Cardiac muscle cell (in vitro differentiated cells and primary cell): ENCODE measurements at regions not wholly inside any gene's neighbourhood (a gene's known extent, or its start where the extent isn't known, plus 50 kb on each side); places are given as distances from the start of the nearest gene placed in this dataset.

Experiments
- DNase-seq, 2 donors: peaks; one replicate each; pipeline versions ENCODE4 v3.0.0 to v3.0.0-alpha.2; 2010 to 2017; ENCODE audit warnings: low read depth in 1 of 2, low spot score in 1 of 2
- H3K27ac ChIP-seq: fragments of 200-600 bp; sonication (generic); 2 replicates; pipeline ENCODE4 v1.5.1; 2016
- H3K27me3 ChIP-seq: fragments of 200-600 bp; sonication (generic); 2 replicates; pipeline ENCODE4 v1.6.0; 2016; ENCODE audit warnings: control low read depth
- H3K36me3 ChIP-seq: fragments of 200-600 bp; sonication (generic); 2 replicates; pipeline ENCODE4 v1.5.1; 2016; ENCODE audit warnings: control low read depth
- H3K4me1 ChIP-seq: fragments of 200-600 bp; sonication (generic); 2 replicates; pipeline ENCODE4 v1.8.1; 2017; ENCODE audit warnings: low read depth, mild to moderate bottlenecking, mixed run types
- H3K4me3 ChIP-seq: fragments of 200-600 bp; sonication (generic); 2 replicates; pipeline ENCODE4 v1.5.1; 2016; ENCODE audit warnings: mild to moderate bottlenecking
- H3K9me3 ChIP-seq: fragments of 200-600 bp; sonication (generic); 2 replicates; pipeline ENCODE4 v1.5.1; 2017; ENCODE audit warnings: low read depth, mild to moderate bottlenecking, control low read depth
- CTCF ChIP-seq: IDR thresholded peaks from 2 replicates; pipeline ENCODE4 v1.5.1; 2012; ENCODE audit warnings: low read depth, mild to moderate bottlenecking, low read length

GRCh38 chr6:19087897-19088296 lies 700.7 kb downstream of the RNF144B start:
- no peak overlapping the region for H3K4me3 ChIP-seq
- no peak for TF ChIP-seq CTCF
- no peaks in the 10 kb centered on the region for H3K36me3 ChIP-seq
- H3K4me1 ChIP-seq, result no peaks in the 10 kb centered on the region
- H3K27me3 ChIP-seq, result no peaks in the 10 kb centered on the region
- DNase-seq, result no peak
- no peaks in the 10 kb centered on the region for H3K9me3 ChIP-seq
- no peak overlapping the region for H3K27ac ChIP-seq

- Histone ChIP-seq H3K27ac (no peak overlapping the region), H3K4me1 (peaks cover under 1% of the 10 kb centered on the region), H3K36me3 (no peaks in the 10 kb centered on the region), H3K4me3 (no peak overlapping the region), H3K27me3 (no peaks in the 10 kb centered on the region), H3K9me3 (peaks cover 3% of the 10 kb centered on the region)
- no peak for DNase-seq
- no peak for TF ChIP-seq CTCF
These were observed 713.6 kb downstream of the RNF144B start for GRCh38 chr6:19100752-19101151.

GRCh38 chr6:19102936-19103335 lies 715.8 kb downstream of the RNF144B start:
- Histone ChIP-seq H3K4me3 (no peak overlapping the region), H3K27ac (no peak overlapping the region), H3K4me1 (no peaks in the 10 kb centered on the region), H3K36me3 (no peaks in the 10 kb centered on the region), H3K27me3 (no peaks in the 10 kb centered on the region), H3K9me3 (peaks cover 3% of the 10 kb centered on the region)
- no peak for DNase-seq
- TF ChIP-seq CTCF, result no peak

GRCh38 chr6:19107468-19107867 lies 720.3 kb downstream of the RNF144B start:
- no peak for TF ChIP-seq CTCF
- no peaks in the 10 kb centered on the region for H3K9me3 ChIP-seq
- H3K4me1 ChIP-seq, result no peaks in the 10 kb centered on the region
- H3K4me3 ChIP-seq, result no peak overlapping the region
- no peaks in the 10 kb centered on the region for H3K27me3 ChIP-seq
- no peak for DNase-seq
- no peaks in the 10 kb centered on the region for H3K36me3 ChIP-seq
- H3K27ac ChIP-seq, result no peak overlapping the region

- Histone ChIP-seq H3K4me3 (no peak overlapping the region), H3K36me3 (no peaks in the 10 kb centered on the region), H3K9me3 (no peaks in the 10 kb centered on the region), H3K27me3 (no peaks in the 10 kb centered on the region), H3K4me1 (peaks cover 2% of the 10 kb centered on the region), H3K27ac (no peak overlapping the region)
- no peak for DNase-seq
- TF ChIP-seq CTCF, result no peak
These were observed 715.6 kb upstream of the ID4 start for GRCh38 chr6:19121521-19121920.

GRCh38 chr6:19127081-19127480 lies 710.1 kb upstream of the ID4 start:
- no peak for DNase-seq
- Histone ChIP-seq H3K27me3 (no peaks in the 10 kb centered on the region), H3K4me1 (peaks cover 10% of the 10 kb centered on the region), H3K4me3 (no peak overlapping the region), H3K9me3 (no peaks in the 10 kb centered on the region), H3K27ac (peak overlapping the region; percentile 44), H3K36me3 (no peaks in the 10 kb centered on the region)
- TF ChIP-seq CTCF, result no peak
